HG03378 (cell line): ENCODE measurements at regions not wholly inside any gene's neighbourhood (a gene's known extent, or its start where the extent isn't known, plus 50 kb on each side); places are given as distances from the start of the nearest gene placed in this dataset.

Experiments used
- ATAC-seq: cut with Tn5 transposase; IDR thresholded peaks from one replicate; pipeline ENCODE4 v1.9.1; 2021; ENCODE audit warnings: mild to moderate bottlenecking, moderate library complexity; ENCODE audit not compliant: unreplicated experiment

- ATAC-seq: no peak
Observed at GRCh38 chr13:67351114-67351513, 121.0 kb upstream of the PCDH9 start.

- no peak for ATAC-seq
Observed at GRCh38 chr13:67343777-67344176, 113.6 kb upstream of the PCDH9 start.

GRCh38 chr13:67341406-67341805 is 111.3 kb upstream of the PCDH9 start:
- ATAC-seq: no peak

GRCh38 chr13:67330149-67330548 is 100.0 kb upstream of the PCDH9 start:
- no peak for ATAC-seq

- no peak for ATAC-seq
Observed at GRCh38 chr13:67328895-67329294, 98.8 kb upstream of the PCDH9 start.

- no peak for ATAC-seq
Observed at GRCh38 chr13:67318860-67319259, 88.7 kb upstream of the PCDH9 start.

GRCh38 chr13:67318398-67318797 is 88.3 kb upstream of the PCDH9 start:
- no peak for ATAC-seq

- ATAC-seq: no peak
Observed at GRCh38 chr13:67314405-67314804, 84.3 kb upstream of the PCDH9 start.

GRCh38 chr13:67308004-67308772 is 78.1 kb upstream of the PCDH9 start:
- no peak for ATAC-seq

GRCh38 chr13:67306742-67307141 is 76.6 kb upstream of the PCDH9 start:
- ATAC-seq: no peak

GRCh38 chr13:67303661-67304333 is 73.7 kb upstream of the PCDH9 start:
- no peak for ATAC-seq

GRCh38 chr13:67299751-67300150 is 69.6 kb upstream of the PCDH9 start:
- no peak for ATAC-seq

GRCh38 chr13:67299072-67299635 is 69.0 kb upstream of the PCDH9 start:
- no peak for ATAC-seq

GRCh38 chr13:67298297-67298696 is 68.2 kb upstream of the PCDH9 start:
- ATAC-seq: no peak

GRCh38 chr13:67296511-67296910 is 66.4 kb upstream of the PCDH9 start:
- no peak for ATAC-seq

- ATAC-seq: no peak
Observed at GRCh38 chr13:67292886-67293285, 62.8 kb upstream of the PCDH9 start.

GRCh38 chr13:67285611-67286010 is 55.5 kb upstream of the PCDH9 start:
- no peak for ATAC-seq

- ATAC-seq: no peak
Observed at GRCh38 chr13:67283637-67284036, 53.5 kb upstream of the PCDH9 start.

- ATAC-seq: no peak
Observed at GRCh38 chr13:67281466-67281865, 51.3 kb upstream of the PCDH9 start.
